NT2/D1 (cell line): ENCODE measurements at regions not wholly inside any gene's neighbourhood (a gene's known extent, or its start where the extent isn't known, plus 50 kb on each side); places are given as distances from the start of the nearest gene placed in this dataset.

Source experiments
- YY1 ChIP-seq: IDR thresholded peaks from 2 replicates; pipeline ENCODE4 v1.6.1; 2011; ENCODE audit not compliant: insufficient read length, insufficient read depth
- ZNF274 ChIP-seq: IDR thresholded peaks from 2 replicates; pipeline ENCODE4 v1.6.1; 2011; ENCODE audit warnings: mild to moderate bottlenecking, low read depth, low read length

- TF ChIP-seq YY1 = no peak
- no peak for TF ChIP-seq ZNF274
These were observed 195.6 kb downstream of the ZNF326 start for GRCh38 chr1:90190523-90190922.
